ENCODE measurements at regions not wholly inside any gene's neighbourhood (a gene's known extent, or its start where the extent isn't known, plus 50 kb on each side); places are given as distances from the start of the nearest gene placed in this dataset.

DNA sequence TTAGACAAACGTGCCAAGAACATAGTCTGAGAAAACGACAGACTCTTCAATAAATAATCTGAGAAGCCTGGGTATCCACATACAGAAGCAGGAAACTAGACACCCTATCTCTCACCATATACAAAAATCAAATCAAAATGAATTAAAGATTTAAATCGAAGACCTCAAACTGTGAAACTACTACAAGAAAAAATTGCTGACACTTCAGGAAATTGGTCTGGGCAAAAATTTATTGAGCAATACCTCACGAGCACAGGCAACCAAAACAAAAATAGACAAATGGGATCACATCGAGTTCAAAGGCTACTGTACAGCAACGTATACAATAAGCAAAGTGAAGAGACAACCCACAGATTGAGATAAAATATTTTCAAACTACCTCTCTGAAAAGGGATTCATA, 292.8 kb upstream of the RGS18 start:
- Histone ChIP-seq H2AFZ (ENCODE audit: control insufficient read depth, low read length) (no peak overlapping the region), H3K27me3 (ENCODE audit: control insufficient read depth, extremely low read depth, insufficient read depth, low read length) (no peaks in the 10 kb centered on the region), H3K27ac (ENCODE audit: control insufficient read depth, insufficient read depth, low read length) (no peak overlapping the region), H3K9me1 (ENCODE audit: control insufficient read depth, extremely low read depth, insufficient read depth, low read length) (no peaks in the 10 kb centered on the region), H3K9ac (ENCODE audit: control insufficient read depth, extremely low read depth, insufficient read depth, low read length) (no peak overlapping the region), H3K79me2 (ENCODE audit: control insufficient read depth, insufficient read depth, low read length) (no peaks in the 10 kb centered on the region), H4K20me1 (ENCODE audit: control insufficient read depth, extremely low read depth, insufficient read depth, low read length) (no peaks in the 10 kb centered on the region), H3K4me1 (ENCODE audit: control insufficient read depth, extremely low read depth, insufficient read depth, low read length) (no peaks in the 10 kb centered on the region), H3K4me3 (ENCODE audit: control insufficient read depth in 2 of 3, extremely low read depth in 1 of 3, insufficient read depth in 2 of 3, low read depth in 1 of 3, low read length in 3 of 3) (no peak overlapping the region), H3K9me3 (ENCODE audit: control insufficient read depth, low read depth, low read length) (no peaks in the 10 kb centered on the region), H3K4me2 (ENCODE audit: control insufficient read depth, extremely low read depth, insufficient read depth, low read depth, low read length) (no peak overlapping the region), H3K36me3 (ENCODE audit: control insufficient read depth in 2 of 2, extremely low read depth in 1 of 2, insufficient read depth in 2 of 2, low read length in 2 of 2) (no peaks in the 10 kb centered on the region)
- dilution Hi-C loops (cut with MboI; ENCODE audit: extremely low pct_ligation_motif_present, low sequenced_read_pairs): no loop called here
- no peak for FAIRE-seq
- no peak for DNase-seq (ENCODE audit: low read depth, low spot score)
- TF ChIP-seq, protein P1, sequence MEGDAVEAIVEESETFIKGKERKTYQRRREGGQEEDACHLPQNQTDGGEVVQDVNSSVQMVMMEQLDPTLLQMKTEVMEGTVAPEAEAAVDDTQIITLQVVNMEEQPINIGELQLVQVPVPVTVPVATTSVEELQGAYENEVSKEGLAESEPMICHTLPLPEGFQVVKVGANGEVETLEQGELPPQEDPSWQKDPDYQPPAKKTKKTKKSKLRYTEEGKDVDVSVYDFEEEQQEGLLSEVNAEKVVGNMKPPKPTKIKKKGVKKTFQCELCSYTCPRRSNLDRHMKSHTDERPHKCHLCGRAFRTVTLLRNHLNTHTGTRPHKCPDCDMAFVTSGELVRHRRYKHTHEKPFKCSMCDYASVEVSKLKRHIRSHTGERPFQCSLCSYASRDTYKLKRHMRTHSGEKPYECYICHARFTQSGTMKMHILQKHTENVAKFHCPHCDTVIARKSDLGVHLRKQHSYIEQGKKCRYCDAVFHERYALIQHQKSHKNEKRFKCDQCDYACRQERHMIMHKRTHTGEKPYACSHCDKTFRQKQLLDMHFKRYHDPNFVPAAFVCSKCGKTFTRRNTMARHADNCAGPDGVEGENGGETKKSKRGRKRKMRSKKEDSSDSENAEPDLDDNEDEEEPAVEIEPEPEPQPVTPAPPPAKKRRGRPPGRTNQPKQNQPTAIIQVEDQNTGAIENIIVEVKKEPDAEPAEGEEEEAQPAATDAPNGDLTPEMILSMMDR (optimal IDR thresholded peaks at IDR 0.05 in 1 of 3, IDR thresholded peaks at IDR 0.05 in 1 of 3, conservative IDR thresholded peaks at IDR 0.05 in 1 of 3; ENCODE audit: extremely low read depth in 1 of 3, insufficient read depth in 2 of 3, low read length in 3 of 3): no peak
- TF ChIP-seq EZH2 (IDR thresholded peaks at IDR 0.05; ENCODE audit: low read length): no peak

DNA sequence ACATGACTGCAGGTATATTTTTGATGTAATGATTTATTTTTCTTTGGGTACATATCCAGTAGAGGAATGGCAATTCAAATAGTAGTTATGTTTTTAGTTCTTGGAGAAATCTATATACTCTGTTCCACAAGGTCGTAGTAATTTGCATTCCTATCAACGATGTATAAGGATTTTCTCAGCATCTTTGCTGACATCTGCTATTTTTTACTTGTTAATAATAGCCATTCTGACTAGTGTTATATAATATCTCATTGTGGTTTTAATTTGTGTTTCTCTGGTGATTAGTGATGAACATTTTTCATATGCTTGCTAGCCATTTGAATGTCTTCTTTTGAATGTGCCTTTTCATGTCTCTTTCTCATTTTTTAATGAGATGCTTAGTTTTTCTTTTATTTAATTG, 292.1 kb upstream of the RGS18 start:
- Histone ChIP-seq H3K9ac (ENCODE audit: control insufficient read depth, extremely low read depth, insufficient read depth, low read length) (no peak overlapping the region), H3K9me3 (ENCODE audit: control insufficient read depth, low read depth, low read length) (no peaks in the 10 kb centered on the region), H2AFZ (ENCODE audit: control insufficient read depth, low read length) (no peak overlapping the region), H3K9me1 (ENCODE audit: control insufficient read depth, extremely low read depth, insufficient read depth, low read length) (no peaks in the 10 kb centered on the region), H3K27me3 (ENCODE audit: control insufficient read depth, extremely low read depth, insufficient read depth, low read length) (no peaks in the 10 kb centered on the region), H3K79me2 (ENCODE audit: control insufficient read depth, insufficient read depth, low read length) (no peaks in the 10 kb centered on the region), H3K4me3 (ENCODE audit: control insufficient read depth in 2 of 3, extremely low read depth in 1 of 3, insufficient read depth in 2 of 3, low read depth in 1 of 3, low read length in 3 of 3) (no peak overlapping the region), H3K4me2 (ENCODE audit: control insufficient read depth, extremely low read depth, insufficient read depth, low read depth, low read length) (no peak overlapping the region), H3K36me3 (ENCODE audit: control insufficient read depth in 2 of 2, extremely low read depth in 1 of 2, insufficient read depth in 2 of 2, low read length in 2 of 2) (no peaks in the 10 kb centered on the region), H3K27ac (ENCODE audit: control insufficient read depth, insufficient read depth, low read length) (no peak overlapping the region), H4K20me1 (ENCODE audit: control insufficient read depth, extremely low read depth, insufficient read depth, low read length) (no peaks in the 10 kb centered on the region), H3K4me1 (ENCODE audit: control insufficient read depth, extremely low read depth, insufficient read depth, low read length) (no peaks in the 10 kb centered on the region)
- DNase-seq (ENCODE audit: low read depth, low spot score) (no peak), FAIRE-seq (no peak)
- dilution Hi-C loops (cut with MboI; ENCODE audit: extremely low pct_ligation_motif_present, low sequenced_read_pairs): no loop called here
- TF ChIP-seq, protein P1 (optimal IDR thresholded peaks at IDR 0.05 in 1 of 3, IDR thresholded peaks at IDR 0.05 in 1 of 3, conservative IDR thresholded peaks at IDR 0.05 in 1 of 3; ENCODE audit: extremely low read depth in 1 of 3, insufficient read depth in 2 of 3, low read length in 3 of 3): no peak
- TF ChIP-seq EZH2 (IDR thresholded peaks at IDR 0.05; ENCODE audit: low read length): no peak

Measured in keratinocyte (primary cell).